Activated CD4-positive, alpha-beta memory T cell treated with anti-CD3 and anti-CD28 coated beads for 36 hours (primary cell): ENCODE measurements at regions not wholly inside any gene's neighbourhood (a gene's known extent, or its start where the extent isn't known, plus 50 kb on each side); places are given as distances from the start of the nearest gene placed in this dataset.
"Not testable (repeated sequence)": the region's sequence is repeated elsewhere in the genome, so short reads cannot be mapped to it uniquely, and the experiment has no call there.

Experiments
- CTCF ChIA-PET: fragments of 350-600 bp; sonication (Branson Sonifier 250); formaldehyde crosslinking; loops from one replicate; lab custom pipeline; 2021; ENCODE audit warnings: antibody characterized with exemption, inconsistent platforms; lab: Charles Lee
- POLR2A ChIA-PET: fragments of 350-600 bp; sonication (Branson Sonifier 250); formaldehyde crosslinking; loops from one replicate; lab custom pipeline; 2021; ENCODE audit warnings: antibody characterized with exemption; lab: Charles Lee
- DNase-seq: peaks from one replicate; pipeline ENCODE4 v3.0.0-alpha.2; 2020
- H3K27ac Mint-ChIP-seq: one replicate; pipeline ENCODE4 v1.8.0; 2021; ENCODE audit warnings: mixed read lengths
- H3K27me3 Mint-ChIP-seq: one replicate; pipeline ENCODE4 v1.8.0; 2021; ENCODE audit warnings: mixed read lengths
- H3K36me3 Mint-ChIP-seq: one replicate; pipeline ENCODE4 v1.8.0; 2021; ENCODE audit warnings: mixed read lengths
- H3K4me1 Mint-ChIP-seq: one replicate; pipeline ENCODE4 v1.8.0; 2021; ENCODE audit warnings: low read depth, mixed read lengths
- H3K4me3 Mint-ChIP-seq: one replicate; pipeline ENCODE4 v1.8.0; 2021; ENCODE audit warnings: mild to moderate bottlenecking, mixed read lengths
- H3K9me3 Mint-ChIP-seq: one replicate; pipeline ENCODE4 v1.8.0; 2021; ENCODE audit warnings: mixed read lengths
- intact Hi-C: fragments of 100-400 bp; cut with micrococcal nuclease; formaldehyde crosslinking; loops from one replicate; pipeline ENCODE4 v1.15.1; 2023

DNA sequence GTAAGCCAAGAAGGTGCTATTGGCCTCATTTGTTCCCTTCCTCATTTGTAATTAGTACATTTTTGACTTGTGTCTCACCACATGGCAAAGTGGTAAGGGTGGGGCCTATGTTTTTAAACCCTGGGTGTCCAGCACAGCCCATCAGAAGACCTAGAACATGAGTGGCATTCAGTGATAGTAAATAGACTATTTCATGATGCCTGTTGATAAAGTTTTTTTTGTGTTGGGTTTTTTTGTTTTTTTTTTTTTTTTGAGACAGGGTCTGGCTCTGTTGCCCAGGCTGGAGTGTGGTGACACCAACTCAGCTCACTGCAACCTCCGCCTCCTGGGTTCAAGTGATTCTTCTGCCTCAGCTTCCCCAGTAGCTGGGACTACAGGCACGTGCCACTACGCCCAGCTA, 74.8 kb downstream of the DOP1B start:
- intact Hi-C loops, H3K9me3 Mint-ChIP-seq, H3K27me3 Mint-ChIP-seq, DNase-seq, POLR2A ChIA-PET, H3K4me3 Mint-ChIP-seq, H3K27ac Mint-ChIP-seq, CTCF ChIA-PET: not testable (repeated sequence)
- Mint-ChIP-seq H3K36me3 (peaks cover 23% of the 10 kb centered on the region), H3K4me1 (peaks cover 17% of the 10 kb centered on the region)

DNA sequence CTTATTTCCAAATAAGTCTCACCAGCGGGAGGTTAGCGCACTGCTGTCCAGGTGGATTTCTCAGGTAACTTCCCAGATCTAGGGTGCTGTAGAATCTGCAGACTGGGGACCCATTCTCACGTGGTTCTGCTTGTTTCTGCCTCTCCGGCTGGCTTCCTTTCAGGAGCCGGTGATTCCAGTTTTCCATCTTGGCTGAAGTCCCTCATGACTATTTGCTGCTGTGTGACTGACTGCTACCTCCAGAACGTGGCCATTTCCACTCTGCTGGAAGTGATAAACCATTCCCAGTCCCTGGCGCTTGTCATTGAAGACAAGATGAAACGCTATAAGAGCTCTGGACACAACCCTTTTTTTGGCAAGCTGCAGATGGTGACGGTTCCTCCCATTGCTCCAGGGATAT, 76.0 kb downstream of the DOP1B start:
- no peak overlapping the region for H3K27ac Mint-ChIP-seq
- H3K27me3 Mint-ChIP-seq: no peaks in the 10 kb centered on the region
- H3K9me3 Mint-ChIP-seq: no peaks in the 10 kb centered on the region
- intact Hi-C loops: no loop called here
- ChIA-PET POLR2A (interaction anchor here (1.3 kb wide), 1 partner anchor 56 kb away, joined by 3 read pairs; no protein-coding TSS in a partner anchor), CTCF (no interaction called here)
- no peak overlapping the region for H3K4me3 Mint-ChIP-seq
- H3K4me1 Mint-ChIP-seq: peaks cover 17% of the 10 kb centered on the region
- H3K36me3 Mint-ChIP-seq: peaks cover 24% of the 10 kb centered on the region
- no peak for DNase-seq

DNA sequence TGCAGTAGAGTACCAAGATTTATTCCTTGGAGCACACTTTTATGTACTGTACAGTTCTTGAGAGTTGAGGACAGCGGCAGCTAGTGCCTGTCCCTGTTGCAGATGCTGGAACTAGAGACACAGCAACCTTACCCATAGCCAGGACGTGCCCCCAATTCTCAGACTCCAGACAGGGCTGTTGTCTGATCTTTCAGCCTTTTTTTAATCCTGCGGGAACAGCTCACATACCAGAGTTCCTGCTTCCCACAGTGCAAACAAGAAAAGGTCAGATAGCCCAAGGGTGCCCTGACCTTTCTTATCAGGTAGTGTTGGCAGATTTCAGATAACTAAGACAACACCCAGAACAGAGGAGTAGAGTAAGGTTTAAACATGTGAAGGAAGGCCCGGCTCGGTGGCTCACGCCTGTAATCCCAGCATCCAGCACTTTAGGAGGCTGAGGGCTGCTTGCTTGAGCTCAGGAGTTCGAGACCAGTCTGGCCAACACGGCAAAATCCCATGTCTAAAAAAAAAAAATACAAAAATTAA, 78.5 kb downstream of the DOP1B start:
- ChIA-PET CTCF (no interaction called here), POLR2A (no interaction called here)

DNA sequence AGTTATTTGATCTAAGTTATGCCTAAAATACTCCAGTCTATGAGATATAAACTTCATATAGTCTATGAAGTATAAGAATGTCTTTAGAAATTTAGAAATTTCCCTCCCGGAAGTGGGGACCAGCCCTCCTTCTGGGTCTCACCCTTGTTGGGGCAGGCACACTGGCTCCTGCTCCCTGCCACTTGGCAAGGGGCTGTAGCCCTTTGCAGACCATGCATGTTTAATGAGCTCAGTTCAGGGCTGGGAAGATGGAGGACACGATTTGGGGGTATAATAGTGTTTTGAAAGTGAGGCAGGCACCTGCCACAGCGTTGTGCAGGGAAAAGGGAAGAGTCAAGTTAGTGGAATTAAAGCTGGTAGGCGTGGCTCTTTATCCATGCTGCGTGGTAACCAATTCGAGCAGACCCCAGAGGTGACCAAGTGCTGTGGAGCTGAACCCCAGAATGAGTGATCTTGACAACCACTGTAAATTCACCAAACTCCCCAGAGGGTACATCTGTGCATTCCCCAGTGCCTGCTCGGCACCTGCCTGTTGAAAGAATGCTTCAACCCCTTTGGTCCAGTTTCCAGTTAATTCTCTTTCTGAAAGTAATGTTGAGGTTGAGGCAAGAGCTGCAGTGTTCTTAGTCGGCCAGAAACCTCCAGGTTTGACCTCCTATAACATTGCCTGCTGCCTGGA, 79.6 kb downstream of the DOP1B start:
- H3K4me3 Mint-ChIP-seq: no peak overlapping the region
- DNase-seq: no peak
- ChIA-PET CTCF (no interaction called here), POLR2A (no interaction called here)
- H3K9me3 Mint-ChIP-seq: no peaks in the 10 kb centered on the region
- peaks cover 19% of the 10 kb centered on the region for H3K4me1 Mint-ChIP-seq
- H3K27me3 Mint-ChIP-seq: no peaks in the 10 kb centered on the region
- H3K36me3 Mint-ChIP-seq: peaks cover 22% of the 10 kb centered on the region
- intact Hi-C loops: no loop called here
- no peak overlapping the region for H3K27ac Mint-ChIP-seq

More for the DNA sequence above, 78.5 kb downstream of the DOP1B start:
- H3K4me3 Mint-ChIP-seq: no peak overlapping the region
- no peaks in the 10 kb centered on the region for H3K9me3 Mint-ChIP-seq
- H3K36me3 Mint-ChIP-seq: peaks cover 27% of the 10 kb centered on the region
- H3K27me3 Mint-ChIP-seq: no peaks in the 10 kb centered on the region
- no peak for DNase-seq
- intact Hi-C loops: no loop called here
- no peak overlapping the region for H3K27ac Mint-ChIP-seq
- peaks cover 17% of the 10 kb centered on the region for H3K4me1 Mint-ChIP-seq

DNA sequence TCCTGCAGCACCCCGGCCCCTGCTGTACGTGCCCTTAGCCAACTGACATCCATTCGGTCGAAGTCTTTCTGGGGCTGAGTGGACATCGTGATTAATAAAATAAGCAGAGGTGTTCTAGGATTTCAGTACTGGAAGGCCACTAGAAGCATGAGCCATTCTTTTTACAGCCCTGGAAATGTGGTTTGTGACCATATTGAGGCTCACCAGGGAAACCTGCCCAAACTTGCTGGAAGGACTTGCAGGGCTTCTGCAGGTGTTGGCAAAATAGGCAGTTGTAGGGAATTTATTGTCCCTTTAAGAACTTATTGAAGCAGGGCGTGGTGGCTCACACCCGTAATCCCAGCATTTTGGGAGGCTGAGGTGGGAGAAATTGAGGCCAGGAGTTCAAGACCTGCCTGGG, 80.8 kb downstream of the DOP1B start:
- H3K9me3 Mint-ChIP-seq: no peaks in the 10 kb centered on the region
- H3K27me3 Mint-ChIP-seq: no peaks in the 10 kb centered on the region
- no peak for DNase-seq
- no peak overlapping the region for H3K27ac Mint-ChIP-seq
- H3K36me3 Mint-ChIP-seq: peaks cover 19% of the 10 kb centered on the region
- CTCF ChIA-PET: no interaction called here
- no peak overlapping the region for H3K4me3 Mint-ChIP-seq
- POLR2A ChIA-PET: no interaction called here
- intact Hi-C loops: no loop called here
- peaks cover 19% of the 10 kb centered on the region for H3K4me1 Mint-ChIP-seq

DNA sequence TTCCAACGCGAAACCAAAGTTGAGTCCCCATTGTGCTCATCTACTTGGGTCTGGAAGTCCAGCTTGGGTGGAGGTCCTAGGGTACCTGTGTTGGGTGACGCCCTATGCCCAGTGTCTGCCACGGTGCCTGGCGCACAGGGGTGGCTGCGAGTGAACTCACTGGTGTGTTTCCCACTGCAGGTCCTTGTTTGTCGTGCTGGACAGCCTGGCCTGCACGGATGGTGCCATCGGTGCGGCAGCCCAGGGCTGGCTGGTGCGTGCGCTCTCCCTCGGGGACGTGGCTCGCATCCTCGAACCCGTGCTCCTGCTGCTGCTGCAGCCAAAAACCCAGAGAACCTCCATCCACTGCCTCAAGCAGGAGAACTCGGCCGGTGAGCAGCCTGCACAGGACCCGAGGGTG, 80.4 kb upstream of the MORC3 start:
- H3K9me3 Mint-ChIP-seq: no peaks in the 10 kb centered on the region
- ChIA-PET POLR2A (no interaction called here), CTCF (no interaction called here)
- no peak overlapping the region for H3K27ac Mint-ChIP-seq
- no peak overlapping the region for H3K4me3 Mint-ChIP-seq
- H3K27me3 Mint-ChIP-seq: no peaks in the 10 kb centered on the region
- DNase-seq: no peak
- peaks cover 4% of the 10 kb centered on the region for H3K4me1 Mint-ChIP-seq
- intact Hi-C loops: no loop called here
- peaks cover 7% of the 10 kb centered on the region for H3K36me3 Mint-ChIP-seq

DNA sequence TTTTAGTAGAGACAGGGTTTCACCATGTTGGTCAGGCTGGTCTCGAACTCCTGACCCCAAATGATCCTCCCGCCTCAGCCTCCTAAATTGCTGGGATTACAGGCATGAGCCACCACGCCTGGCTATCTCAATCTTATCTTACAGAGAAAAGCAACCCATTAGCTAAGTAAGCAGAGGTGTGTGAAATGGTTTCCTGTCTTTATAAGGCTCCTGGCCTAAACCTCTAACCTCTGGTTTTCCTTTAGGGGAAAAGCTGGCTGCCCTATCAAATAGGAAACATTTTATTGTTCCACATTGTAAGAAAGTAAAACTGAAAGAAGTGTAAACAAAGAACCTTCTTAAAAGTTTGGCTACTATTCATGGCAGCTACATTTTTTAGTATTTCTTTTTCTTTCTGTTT, 78.3 kb upstream of the MORC3 start:
- CTCF ChIA-PET: interaction anchor here (1.2 to 1.5 kb wide), 2 partner anchors 27 to 89 kb away, joined by 3 to 4 read pairs; no protein-coding TSS in a partner anchor
- POLR2A ChIA-PET: no interaction called here
- Mint-ChIP-seq H3K27ac (no peak overlapping the region), H3K36me3 (peaks cover 23% of the 10 kb centered on the region), H3K4me1 (peaks cover 2% of the 10 kb centered on the region), H3K27me3 (no peaks in the 10 kb centered on the region), H3K4me3 (no peak overlapping the region), H3K9me3 (no peaks in the 10 kb centered on the region)
- DNase-seq: no peak
- intact Hi-C loops: no loop called here

DNA sequence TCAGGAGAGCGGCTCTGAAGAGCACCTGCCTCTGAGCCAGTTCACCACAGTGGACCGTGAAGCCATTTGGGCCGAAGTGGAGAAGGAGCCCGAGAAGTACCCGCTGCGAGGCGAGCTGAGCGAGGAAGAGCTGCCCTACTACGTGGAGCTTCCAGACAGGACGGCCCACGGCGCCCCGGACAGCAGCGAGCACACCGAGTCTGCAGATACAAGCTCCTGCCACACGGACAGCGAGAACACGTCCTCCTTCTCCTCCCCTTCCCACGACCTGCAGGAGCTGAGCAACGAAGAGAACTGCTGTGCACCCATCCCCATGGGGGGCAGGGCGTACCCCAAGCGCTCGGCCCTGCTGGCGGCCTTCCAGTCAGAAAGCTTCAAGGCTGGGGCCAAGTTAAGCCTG, 74.9 kb upstream of the MORC3 start:
- Mint-ChIP-seq H3K27ac (no peak overlapping the region), H3K9me3 (no peaks in the 10 kb centered on the region), H3K4me3 (no peak overlapping the region), H3K27me3 (no peaks in the 10 kb centered on the region), H3K4me1 (peaks cover 2% of the 10 kb centered on the region), H3K36me3 (peaks cover 29% of the 10 kb centered on the region)
- no peak for DNase-seq
- intact Hi-C loops: no loop called here
- ChIA-PET POLR2A (no interaction called here), CTCF (interaction anchor here (0.8 kb wide), 1 partner anchor 19 kb away, joined by 3 read pairs; no protein-coding TSS in a partner anchor)

DNA sequence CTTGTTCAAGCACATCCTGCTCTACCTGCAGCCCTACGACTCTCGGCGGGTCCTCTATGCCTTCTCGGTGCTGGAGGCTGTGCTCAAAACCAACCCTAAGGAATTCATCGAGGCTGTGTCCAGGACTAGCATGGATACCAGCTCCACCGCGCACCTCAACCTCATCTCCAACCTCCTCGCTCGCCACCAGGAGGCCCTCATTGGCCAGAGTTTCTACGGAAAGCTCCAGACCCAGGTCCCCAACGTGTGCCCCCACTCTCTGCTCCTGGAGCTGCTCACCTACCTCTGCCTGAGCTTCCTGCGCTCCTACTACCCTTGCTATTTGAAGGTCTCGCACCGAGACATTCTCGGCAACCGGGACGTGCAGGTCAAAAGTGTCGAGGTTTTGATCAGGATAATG, 74.3 kb upstream of the MORC3 start:
- no peak for DNase-seq
- intact Hi-C loops: no loop called here
- Mint-ChIP-seq H3K27ac (no peak overlapping the region), H3K4me1 (peaks cover 2% of the 10 kb centered on the region), H3K4me3 (no peak overlapping the region), H3K9me3 (no peaks in the 10 kb centered on the region), H3K27me3 (no peaks in the 10 kb centered on the region), H3K36me3 (peaks cover 34% of the 10 kb centered on the region)
- POLR2A ChIA-PET: no interaction called here
- CTCF ChIA-PET: no interaction called here

DNA sequence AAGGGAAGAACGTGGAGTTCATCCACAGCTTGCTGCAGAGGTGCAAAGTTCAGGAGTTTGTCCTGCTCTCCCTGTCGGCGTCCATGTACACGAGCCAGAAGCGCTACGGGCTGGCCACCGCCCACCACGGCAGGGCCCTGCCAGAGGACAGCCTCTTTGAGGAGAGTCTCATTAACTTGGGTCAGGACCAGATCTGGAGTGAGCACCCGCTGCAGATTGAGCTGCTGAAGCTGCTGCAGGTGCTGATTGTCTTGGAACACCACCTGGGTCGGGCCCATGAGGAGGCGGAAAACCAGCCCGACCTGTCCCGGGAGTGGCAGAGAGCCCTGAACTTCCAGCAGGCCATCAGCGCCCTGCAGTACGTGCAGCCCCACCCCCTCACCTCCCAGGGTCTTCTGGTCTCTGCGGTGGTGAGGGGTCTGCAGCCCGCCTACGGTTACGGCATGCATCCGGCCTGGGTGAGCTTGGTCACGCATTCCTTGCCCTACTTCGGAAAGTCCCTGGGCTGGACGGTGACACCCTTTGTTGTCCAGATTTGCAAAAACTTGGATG, 73.8 kb upstream of the MORC3 start:
- Mint-ChIP-seq H3K9me3 (no peaks in the 10 kb centered on the region), H3K36me3 (peaks cover 39% of the 10 kb centered on the region), H3K4me3 (no peak overlapping the region), H3K27ac (no peak overlapping the region), H3K4me1 (no peaks in the 10 kb centered on the region), H3K27me3 (no peaks in the 10 kb centered on the region)
- ChIA-PET POLR2A (no interaction called here), CTCF (no interaction called here)
- no peak for DNase-seq
- intact Hi-C loops: no loop called here

DNA sequence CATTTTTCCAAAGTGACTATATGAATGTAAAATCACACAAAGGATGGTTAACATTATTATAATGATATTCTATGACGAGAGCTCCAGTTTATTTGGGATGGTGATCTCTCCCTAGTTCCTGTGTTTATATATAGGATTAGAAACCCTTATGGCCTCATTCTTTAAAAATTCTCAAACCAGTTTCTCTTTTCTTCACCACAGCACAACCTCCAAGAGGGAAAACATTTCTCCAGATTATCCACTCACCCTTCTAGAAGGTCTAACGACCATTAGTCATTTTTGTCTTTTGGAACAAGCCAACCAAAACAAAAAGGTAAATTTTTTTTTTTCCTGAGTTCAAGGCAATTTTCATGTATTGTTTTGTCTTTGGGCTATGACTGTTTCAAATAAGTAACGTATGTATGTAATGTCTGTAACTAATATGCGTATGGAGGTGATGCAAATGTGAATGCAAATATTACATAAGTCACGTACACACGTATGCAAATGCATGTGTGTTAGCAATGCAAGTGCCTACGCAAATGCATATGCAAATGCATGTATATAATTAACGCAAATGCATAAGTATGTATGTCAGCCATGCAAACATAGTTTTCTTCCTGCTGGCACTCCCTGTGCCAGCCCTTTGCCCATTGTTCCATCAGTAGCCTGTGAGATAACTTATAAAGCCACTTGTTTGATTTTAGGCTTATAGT, 72.5 kb upstream of the MORC3 start:
- no peak for DNase-seq
- CTCF ChIA-PET: interaction anchor here (1.5 kb wide), 1 partner anchor 12 kb away, joined by 6 read pairs; no protein-coding TSS in a partner anchor
- POLR2A ChIA-PET: no interaction called here
- Mint-ChIP-seq H3K36me3 (peaks cover 39% of the 10 kb centered on the region), H3K4me3 (no peak overlapping the region), H3K27ac (no peak overlapping the region), H3K27me3 (no peaks in the 10 kb centered on the region), H3K4me1 (no peaks in the 10 kb centered on the region), H3K9me3 (no peaks in the 10 kb centered on the region)
- intact Hi-C loops: no loop called here

DNA sequence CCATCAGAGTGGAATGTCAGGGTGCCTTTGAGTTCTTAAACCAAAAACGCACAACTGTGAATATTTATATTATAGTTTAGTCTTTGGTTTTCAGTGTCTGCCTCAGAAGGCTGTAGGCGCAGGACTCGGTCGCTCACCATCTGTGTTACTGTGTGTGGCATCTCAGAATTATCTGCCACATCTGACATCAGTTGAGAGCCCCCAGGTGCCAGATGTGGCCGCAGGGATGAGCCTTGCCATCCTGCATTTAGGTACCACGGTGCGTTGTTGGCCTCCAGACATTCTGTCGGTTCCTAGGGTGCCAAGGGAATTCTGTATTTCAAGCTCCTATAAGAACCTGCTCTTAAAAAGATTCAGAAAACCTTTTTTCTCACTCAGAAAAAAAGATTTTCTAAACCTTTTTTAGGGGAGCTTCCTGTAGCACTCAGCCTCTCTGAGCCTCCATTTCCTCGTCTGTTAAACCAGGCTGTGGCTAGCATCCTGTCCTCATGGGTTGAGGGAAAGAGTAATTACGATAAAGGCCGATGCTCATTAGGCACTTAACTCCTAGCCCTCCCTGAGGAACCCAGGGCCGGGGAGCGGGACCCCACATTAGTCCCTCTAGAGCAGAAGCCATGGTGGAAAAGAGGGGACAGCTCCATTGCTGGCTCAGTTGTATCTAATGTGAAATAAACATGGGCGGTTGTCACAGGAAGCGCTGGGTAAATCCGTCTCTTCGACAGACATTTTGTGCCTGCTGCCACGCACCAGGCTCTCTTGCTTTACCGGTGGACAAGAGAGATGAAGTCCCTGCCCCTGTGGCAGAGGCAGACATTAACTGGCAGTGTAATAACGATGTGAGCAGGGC, 70.2 kb upstream of the MORC3 start:
- no peaks in the 10 kb centered on the region for H3K9me3 Mint-ChIP-seq
- peaks cover 55% of the 10 kb centered on the region for H3K36me3 Mint-ChIP-seq
- no peak overlapping the region for H3K27ac Mint-ChIP-seq
- H3K4me3 Mint-ChIP-seq: no peak overlapping the region
- ChIA-PET CTCF (no interaction called here), POLR2A (no interaction called here)
- H3K4me1 Mint-ChIP-seq: peaks cover 12% of the 10 kb centered on the region
- DNase-seq: no peak
- H3K27me3 Mint-ChIP-seq: no peaks in the 10 kb centered on the region
- intact Hi-C loops: no loop called here
